Erythroblast (primary cell): ENCODE measurements at regions not wholly inside any gene's neighbourhood (a gene's known extent, or its start where the extent isn't known, plus 50 kb on each side); places are given as distances from the start of the nearest gene placed in this dataset.
"Not testable (repeated sequence)": the region's sequence is repeated elsewhere in the genome, so short reads cannot be mapped to it uniquely, and the experiment has no call there.

Experiments used
- DNase-seq, 2 experiments: peaks; one replicate each; lab custom pipeline; 2025; lab: John Stamatoyannopoulos, UW
- GATA1 ChIP-seq: IDR thresholded peaks from 2 replicates; pipeline ENCODE4 v1.6.1; 2011; ENCODE audit warnings: low read depth, mild to moderate bottlenecking, control low read depth, low read length, moderate library complexity
- POLR2A ChIP-seq: IDR thresholded peaks from 2 replicates; pipeline ENCODE4 v1.6.1; 2011; ENCODE audit warnings: mild to moderate bottlenecking, low read length

DNA sequence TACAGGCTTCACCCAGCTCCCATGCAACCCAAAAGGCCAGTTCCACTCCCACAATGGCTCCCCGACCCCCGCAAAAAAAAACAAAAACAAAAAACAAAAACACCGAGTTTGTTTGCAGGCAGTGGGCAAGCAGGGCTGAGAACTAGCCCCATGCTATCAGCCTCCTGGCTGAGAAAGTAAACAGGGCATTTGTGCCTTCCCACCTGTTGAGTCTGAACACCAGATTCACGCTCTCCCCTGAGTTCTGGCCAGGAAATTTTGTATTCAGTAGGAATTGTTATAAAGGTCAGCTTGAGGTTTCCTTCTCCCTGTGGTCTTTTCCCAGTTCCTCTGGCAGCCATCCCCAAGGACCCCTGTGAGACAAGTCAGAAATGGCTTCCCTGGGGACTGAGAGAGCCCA, 1066.5 kb downstream of the GLUD2 start:
- no peak for TF ChIP-seq POLR2A
- no peak for TF ChIP-seq GATA1
- no peak for DNase-seq

DNA sequence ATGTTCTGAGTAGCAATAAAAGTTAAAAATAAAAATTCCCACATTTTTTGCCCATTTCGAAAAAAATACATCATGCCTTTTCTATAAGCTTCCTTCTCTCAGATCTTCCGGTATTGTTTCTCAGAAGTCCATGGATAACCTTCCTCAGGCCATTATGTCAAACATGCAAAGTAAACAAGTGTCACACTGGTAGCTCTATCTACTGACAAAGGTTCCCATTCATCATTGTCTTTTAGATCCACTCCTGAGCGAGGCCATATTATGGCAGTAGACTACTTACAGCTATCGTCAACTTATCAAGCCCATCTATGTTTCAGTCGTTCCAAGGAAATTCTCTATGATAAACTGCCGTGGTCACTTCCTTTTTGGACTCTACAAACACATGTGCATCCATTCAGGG, 1068.2 kb downstream of the GLUD2 start:
- DNase-seq = no peak
- TF ChIP-seq POLR2A = no peak
- TF ChIP-seq GATA1 = no peak

- no peak for TF ChIP-seq GATA1
- TF ChIP-seq POLR2A = no peak
- DNase-seq = no peak
Observed at GRCh38 chrX:122119361-122119760, 1064.7 kb upstream of the GRIA3 start.

GRCh38 chrX:122122274-122122673, 1061.8 kb upstream of the GRIA3 start:
- TF ChIP-seq POLR2A = no peak
- TF ChIP-seq GATA1 = no peak
- no peak for DNase-seq

- TF ChIP-seq GATA1 = no peak
- no peak for TF ChIP-seq POLR2A
- no peak for DNase-seq
Observed at GRCh38 chrX:122133478-122133877, 1050.6 kb upstream of the GRIA3 start.

- TF ChIP-seq GATA1 = no peak
- no peak for TF ChIP-seq POLR2A
Observed at GRCh38 chrX:122134291-122134690, 1049.8 kb upstream of the GRIA3 start.

GRCh38 chrX:122135070-122135469, 1049.0 kb upstream of the GRIA3 start:
- DNase-seq = no peak
- no peak for TF ChIP-seq POLR2A
- TF ChIP-seq GATA1 = no peak

More at GRCh38 chrX:122134291-122134690, 1049.8 kb upstream of the GRIA3 start:
- no peak for DNase-seq

- DNase-seq = not testable (repeated sequence)
Observed at GRCh38 chrX:122140219-122140618, 1043.9 kb upstream of the GRIA3 start.

DNA sequence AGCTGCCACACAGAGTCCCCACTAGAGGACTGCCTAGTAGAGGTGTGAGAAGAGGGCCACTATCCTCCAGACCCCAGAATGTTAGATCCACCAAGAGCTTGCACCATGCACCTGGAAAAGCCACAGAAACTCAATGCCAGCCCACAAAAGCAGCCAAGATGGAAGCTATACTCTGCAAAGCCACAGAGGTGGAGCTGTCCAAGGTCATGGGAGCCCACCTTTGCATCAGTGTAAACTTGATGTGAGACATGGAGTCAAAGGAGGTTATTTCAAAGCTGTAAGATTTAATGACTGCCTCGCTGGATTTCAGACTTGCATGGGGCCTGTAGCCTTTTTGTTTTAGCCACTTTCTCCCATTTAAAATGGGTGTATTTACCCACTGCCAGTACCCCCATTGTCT, 1030.1 kb upstream of the GRIA3 start:
- TF ChIP-seq GATA1 (no peak), POLR2A (no peak)
- no peak for DNase-seq

GRCh38 chrX:122168241-122168640, 1015.8 kb upstream of the GRIA3 start:
- TF ChIP-seq POLR2A (no peak), GATA1 (no peak)
- DNase-seq = no peak

DNA sequence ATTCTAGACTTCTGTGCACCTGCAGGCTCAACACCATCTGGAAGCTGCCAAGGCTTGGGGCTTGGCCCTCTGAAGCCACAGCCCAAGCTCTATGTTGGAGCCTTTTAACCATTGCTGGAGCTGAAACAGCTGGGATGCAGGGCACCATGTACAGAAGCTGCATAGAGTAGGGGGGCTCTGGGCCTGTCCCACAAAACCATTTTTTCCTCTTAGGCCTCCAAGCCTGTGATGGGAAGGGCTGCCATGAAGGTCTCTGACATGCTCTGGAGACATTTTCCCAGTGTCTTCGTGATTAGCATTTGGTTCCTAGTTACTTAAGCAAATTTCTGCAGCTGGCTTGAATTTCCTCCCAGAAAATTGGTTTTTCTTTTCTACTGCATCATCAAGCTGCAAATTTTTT, 999.3 kb upstream of the GRIA3 start:
- TF ChIP-seq GATA1 (no peak), POLR2A (no peak)
- no peak for DNase-seq

DNA sequence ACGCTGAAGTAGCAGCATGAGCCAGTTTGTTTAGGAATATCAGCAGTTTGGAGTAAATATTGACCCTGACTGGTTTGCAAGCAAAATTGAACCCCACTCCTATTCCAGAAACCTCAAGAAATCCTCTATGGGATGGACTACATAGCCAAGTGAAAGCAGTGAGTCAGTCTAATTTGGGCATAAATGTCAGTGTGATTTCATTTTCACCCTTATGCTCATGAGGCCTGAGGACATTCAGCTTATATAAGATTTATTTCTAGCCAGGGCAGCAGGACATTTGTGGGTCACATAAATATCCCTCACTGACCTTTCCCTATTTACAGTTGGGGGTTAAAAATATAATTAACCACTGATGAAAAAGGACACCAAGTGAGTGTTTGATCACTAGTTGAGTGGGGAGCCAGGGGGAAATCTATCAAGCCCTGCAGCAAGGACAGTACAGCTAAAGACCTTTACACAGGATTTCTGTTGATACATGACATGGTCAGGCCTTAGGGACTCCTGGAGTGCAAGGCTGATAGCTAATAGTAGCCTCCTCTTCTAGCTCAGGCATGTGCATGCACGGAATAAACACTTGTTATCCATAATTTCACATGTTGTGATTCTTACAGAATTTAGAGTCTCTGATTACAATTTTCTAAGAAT, 996.9 kb upstream of the GRIA3 start:
- TF ChIP-seq POLR2A (no peak), GATA1 (no peak)
- DNase-seq = no peak

- DNase-seq = no peak
- TF ChIP-seq GATA1 = no peak
- no peak for TF ChIP-seq POLR2A
Observed at GRCh38 chrX:122188751-122189150, 995.3 kb upstream of the GRIA3 start.

DNA sequence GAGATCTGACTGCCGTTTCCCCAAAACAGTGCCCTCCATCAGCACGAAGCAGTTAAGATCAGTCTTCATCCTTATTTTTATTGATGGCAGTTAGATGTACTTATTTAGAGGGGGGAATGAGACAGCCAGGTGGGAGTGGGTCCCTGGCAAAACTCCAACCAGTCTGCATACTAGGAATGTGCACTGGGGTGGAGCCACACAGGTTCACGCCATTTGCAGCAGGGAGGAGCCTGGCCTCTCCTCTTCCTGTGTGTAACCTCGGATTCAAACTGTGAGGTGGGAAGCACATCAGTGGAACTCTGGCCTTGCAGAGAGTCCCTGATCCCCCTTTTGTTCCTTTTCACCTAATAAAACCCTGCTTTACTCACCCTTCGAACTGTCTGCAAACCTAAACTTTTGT, 987.7 kb upstream of the GRIA3 start:
- no peak for TF ChIP-seq POLR2A
- no peak for TF ChIP-seq GATA1
- no peak for DNase-seq

GRCh38 chrX:122203399-122203798, 980.7 kb upstream of the GRIA3 start:
- no peak for TF ChIP-seq POLR2A
- TF ChIP-seq GATA1 = no peak
- no peak for DNase-seq
